ENCODE measurements at regions not wholly inside any gene's neighbourhood (a gene's known extent, or its start where the extent isn't known, plus 50 kb on each side); places are given as distances from the start of the nearest gene placed in this dataset.

DNA sequence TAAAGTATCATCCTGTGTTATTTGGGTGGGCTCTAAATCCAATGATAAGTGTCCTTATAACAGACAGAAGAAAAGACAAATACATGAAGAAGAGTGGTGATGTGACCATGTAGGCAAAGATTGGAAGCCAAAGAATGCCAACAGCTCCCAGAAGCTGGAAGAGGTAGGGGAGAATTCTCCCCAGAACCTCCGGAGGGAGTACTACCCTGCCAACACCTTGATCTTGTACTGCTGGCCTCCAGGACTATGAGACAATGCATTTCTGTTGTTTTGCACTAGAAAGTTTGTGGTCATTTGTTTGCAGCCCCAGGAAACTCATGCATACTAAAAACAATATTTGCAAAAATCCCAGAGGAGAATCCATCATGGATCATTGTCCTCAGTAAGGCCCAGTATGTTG lies 115.0 kb upstream of the ARHGAP20 start:
- TF ChIP-seq YY1 (IDR thresholded peaks at IDR 0.05; ENCODE audit: low read depth): no peak
- TF ChIP-seq NFIC (IDR thresholded peaks at IDR 0.05): no peak
- no peak for TF ChIP-seq TEAD4 (IDR thresholded peaks at IDR 0.05)
- TF ChIP-seq, protein P1, sequence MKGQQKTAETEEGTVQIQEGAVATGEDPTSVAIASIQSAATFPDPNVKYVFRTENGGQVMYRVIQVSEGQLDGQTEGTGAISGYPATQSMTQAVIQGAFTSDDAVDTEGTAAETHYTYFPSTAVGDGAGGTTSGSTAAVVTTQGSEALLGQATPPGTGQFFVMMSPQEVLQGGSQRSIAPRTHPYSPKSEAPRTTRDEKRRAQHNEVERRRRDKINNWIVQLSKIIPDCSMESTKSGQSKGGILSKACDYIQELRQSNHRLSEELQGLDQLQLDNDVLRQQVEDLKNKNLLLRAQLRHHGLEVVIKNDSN (IDR thresholded peaks at IDR 0.05): no peak
- no peak for TF ChIP-seq FOXM1 (IDR thresholded peaks at IDR 0.05; ENCODE audit: borderline replicate concordance, low read depth)
- TF ChIP-seq, protein P2, sequence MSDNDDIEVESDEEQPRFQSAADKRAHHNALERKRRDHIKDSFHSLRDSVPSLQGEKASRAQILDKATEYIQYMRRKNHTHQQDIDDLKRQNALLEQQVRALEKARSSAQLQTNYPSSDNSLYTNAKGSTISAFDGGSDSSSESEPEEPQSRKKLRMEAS (IDR thresholded peaks at IDR 0.05): no peak
- no peak for TF ChIP-seq CEBPB (IDR thresholded peaks at IDR 0.05)
- TF ChIP-seq CREB1 (IDR thresholded peaks at IDR 0.05; ENCODE audit: low read depth): no peak
- TF ChIP-seq RAD21 (IDR thresholded peaks at IDR 0.05; ENCODE audit: low read depth): no peak
- no peak for TF ChIP-seq TCF12 (IDR thresholded peaks at IDR 0.05; ENCODE audit: low read depth)
- TF ChIP-seq, protein P3, sequence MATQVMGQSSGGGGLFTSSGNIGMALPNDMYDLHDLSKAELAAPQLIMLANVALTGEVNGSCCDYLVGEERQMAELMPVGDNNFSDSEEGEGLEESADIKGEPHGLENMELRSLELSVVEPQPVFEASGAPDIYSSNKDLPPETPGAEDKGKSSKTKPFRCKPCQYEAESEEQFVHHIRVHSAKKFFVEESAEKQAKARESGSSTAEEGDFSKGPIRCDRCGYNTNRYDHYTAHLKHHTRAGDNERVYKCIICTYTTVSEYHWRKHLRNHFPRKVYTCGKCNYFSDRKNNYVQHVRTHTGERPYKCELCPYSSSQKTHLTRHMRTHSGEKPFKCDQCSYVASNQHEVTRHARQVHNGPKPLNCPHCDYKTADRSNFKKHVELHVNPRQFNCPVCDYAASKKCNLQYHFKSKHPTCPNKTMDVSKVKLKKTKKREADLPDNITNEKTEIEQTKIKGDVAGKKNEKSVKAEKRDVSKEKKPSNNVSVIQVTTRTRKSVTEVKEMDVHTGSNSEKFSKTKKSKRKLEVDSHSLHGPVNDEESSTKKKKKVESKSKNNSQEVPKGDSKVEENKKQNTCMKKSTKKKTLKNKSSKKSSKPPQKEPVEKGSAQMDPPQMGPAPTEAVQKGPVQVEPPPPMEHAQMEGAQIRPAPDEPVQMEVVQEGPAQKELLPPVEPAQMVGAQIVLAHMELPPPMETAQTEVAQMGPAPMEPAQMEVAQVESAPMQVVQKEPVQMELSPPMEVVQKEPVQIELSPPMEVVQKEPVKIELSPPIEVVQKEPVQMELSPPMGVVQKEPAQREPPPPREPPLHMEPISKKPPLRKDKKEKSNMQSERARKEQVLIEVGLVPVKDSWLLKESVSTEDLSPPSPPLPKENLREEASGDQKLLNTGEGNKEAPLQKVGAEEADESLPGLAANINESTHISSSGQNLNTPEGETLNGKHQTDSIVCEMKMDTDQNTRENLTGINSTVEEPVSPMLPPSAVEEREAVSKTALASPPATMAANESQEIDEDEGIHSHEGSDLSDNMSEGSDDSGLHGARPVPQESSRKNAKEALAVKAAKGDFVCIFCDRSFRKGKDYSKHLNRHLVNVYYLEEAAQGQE (IDR thresholded peaks at IDR 0.05; ENCODE audit: low read depth): no peak
- TF ChIP-seq ZBTB7A (IDR thresholded peaks at IDR 0.05; ENCODE audit: low read depth): no peak
- no peak for TF ChIP-seq EGR1 (IDR thresholded peaks at IDR 0.05)
- TF ChIP-seq TAF1 (IDR thresholded peaks at IDR 0.05; ENCODE audit: low read depth): no peak
- TF ChIP-seq EP300 (IDR thresholded peaks at IDR 0.05; ENCODE audit: borderline replicate concordance): no peak

DNA sequence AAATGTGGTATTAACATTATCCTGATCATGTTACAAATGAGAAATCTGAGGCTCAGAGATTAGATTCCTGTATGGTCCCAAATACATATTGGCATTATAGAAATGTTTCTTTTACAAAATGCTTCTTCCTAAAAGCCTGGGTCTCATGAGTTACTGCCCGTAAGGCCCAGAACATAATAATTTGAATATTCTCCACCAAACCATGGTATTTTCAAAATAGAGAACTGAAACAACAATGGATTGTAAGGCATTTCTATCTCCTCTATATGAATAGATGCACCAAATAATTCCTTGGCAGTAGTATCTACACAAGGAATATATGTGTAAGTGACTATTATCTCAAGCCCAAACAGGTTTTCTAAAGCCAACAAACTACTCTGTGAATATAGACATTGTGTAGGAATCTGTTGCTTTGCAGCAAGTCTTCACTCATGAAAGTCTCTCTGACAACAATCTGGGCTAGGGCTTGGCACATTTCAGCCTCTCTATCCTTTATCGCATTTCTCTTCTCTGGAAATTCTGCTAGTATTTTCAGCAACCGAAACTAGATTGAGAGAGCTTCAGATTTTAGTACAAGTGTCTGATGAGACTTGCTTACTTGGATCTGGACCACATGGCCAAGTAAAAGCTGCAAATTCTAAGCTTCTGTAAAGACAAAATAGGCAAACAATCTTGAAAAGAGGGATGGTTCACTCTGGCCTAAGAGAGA lies 112.8 kb upstream of the ARHGAP20 start:
- no peak for TF ChIP-seq CEBPB (IDR thresholded peaks at IDR 0.05)
- no peak for TF ChIP-seq ZBTB7A (IDR thresholded peaks at IDR 0.05; ENCODE audit: low read depth)
- TF ChIP-seq, protein P1 (IDR thresholded peaks at IDR 0.05): no peak
- no peak for TF ChIP-seq YY1 (IDR thresholded peaks at IDR 0.05; ENCODE audit: low read depth)
- TF ChIP-seq EGR1 (IDR thresholded peaks at IDR 0.05): no peak
- no peak for TF ChIP-seq CREB1 (IDR thresholded peaks at IDR 0.05; ENCODE audit: low read depth)
- TF ChIP-seq, protein P2 (IDR thresholded peaks at IDR 0.05): no peak
- TF ChIP-seq TEAD4 (IDR thresholded peaks at IDR 0.05): no peak
- no peak for TF ChIP-seq RAD21 (IDR thresholded peaks at IDR 0.05; ENCODE audit: low read depth)
- TF ChIP-seq FOXM1 (IDR thresholded peaks at IDR 0.05; ENCODE audit: borderline replicate concordance, low read depth): no peak
- TF ChIP-seq EP300 (IDR thresholded peaks at IDR 0.05; ENCODE audit: borderline replicate concordance): no peak
- no peak for TF ChIP-seq TAF1 (IDR thresholded peaks at IDR 0.05; ENCODE audit: low read depth)
- TF ChIP-seq NFIC (IDR thresholded peaks at IDR 0.05): no peak
- TF ChIP-seq, protein P3 (IDR thresholded peaks at IDR 0.05; ENCODE audit: low read depth): no peak
- TF ChIP-seq TCF12 (IDR thresholded peaks at IDR 0.05; ENCODE audit: low read depth): no peak

DNA sequence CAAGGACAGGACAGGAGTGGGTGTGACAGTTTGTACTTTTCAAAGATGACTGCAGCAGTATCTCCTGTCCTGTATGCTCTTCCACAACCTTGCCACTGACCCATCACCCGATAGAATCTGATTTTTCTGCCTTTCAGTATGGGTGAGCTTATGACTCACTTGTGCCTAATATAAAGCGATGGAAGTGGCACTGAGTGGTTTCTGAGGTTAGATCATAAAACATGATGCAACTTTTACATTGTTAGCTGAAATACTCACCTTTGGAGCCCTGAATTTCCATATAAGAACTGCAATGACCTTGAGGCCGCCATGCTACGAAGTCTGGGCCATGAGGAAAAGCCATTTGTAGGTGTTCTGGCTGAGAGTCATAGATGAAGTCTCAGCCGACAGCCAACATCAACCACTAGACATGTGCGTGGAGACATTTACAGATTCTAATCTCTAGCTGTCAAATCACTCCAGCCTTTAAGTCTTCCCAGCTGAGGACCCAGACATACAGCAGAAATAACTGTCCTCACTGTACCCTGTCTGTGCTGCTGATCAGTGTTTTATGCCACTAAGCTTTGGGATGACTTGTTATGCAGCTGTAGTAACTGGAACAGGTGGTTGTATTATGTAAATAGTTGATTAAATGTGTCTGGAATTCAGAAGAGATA lies 105.9 kb upstream of the ARHGAP20 start:
- TF ChIP-seq CEBPB (IDR thresholded peaks at IDR 0.05): no peak
- TF ChIP-seq, protein P3 (IDR thresholded peaks at IDR 0.05; ENCODE audit: low read depth): no peak
- TF ChIP-seq FOXM1 (IDR thresholded peaks at IDR 0.05; ENCODE audit: borderline replicate concordance, low read depth): no peak
- no peak for TF ChIP-seq CREB1 (IDR thresholded peaks at IDR 0.05; ENCODE audit: low read depth)
- TF ChIP-seq EGR1 (IDR thresholded peaks at IDR 0.05): no peak
- no peak for TF ChIP-seq NFIC (IDR thresholded peaks at IDR 0.05)

Measured in Ishikawa (cell line).